CD14-positive monocyte (primary cell): ENCODE measurements at regions not wholly inside any gene's neighbourhood (a gene's known extent, or its start where the extent isn't known, plus 50 kb on each side); places are given as distances from the start of the nearest gene placed in this dataset.

Source experiments
- DNase-seq, 3 donors: peaks; one replicate each; pipeline ENCODE4 v3.0.0-alpha.2; 2011 to 2022
- H2AFZ ChIP-seq: 2 replicates; pipeline ENCODE4 v1.6.0; 2012; ENCODE audit warnings: mild to moderate bottlenecking, low read depth, low read length, inconsistent platforms; ENCODE audit not compliant: insufficient read depth, poor library complexity, severe bottlenecking
- H3K27ac ChIP-seq, 2 donors: 1 replicate in 1 of 2; 2 replicates in 1 of 2; pipeline ENCODE4 v1.5.1; 2012 to 2013; ENCODE audit warnings: low read length in 2 of 2, control low read depth in 1 of 2, inconsistent platforms in 1 of 2, low read depth in 1 of 2, mild to moderate bottlenecking in 1 of 2
- H3K27me3 ChIP-seq, 2 donors: one replicate each; pipeline versions ENCODE4 v1.6.0 to v1.6.1; 2011 to 2013; ENCODE audit warnings: low read length in 2 of 2; ENCODE audit not compliant: control insufficient read depth in 2 of 2, insufficient read depth in 2 of 2
- H3K36me3 ChIP-seq, 2 donors: replicated peaks in 1 of 2; 1 replicate in 1 of 2; 2 replicates in 1 of 2; pipeline versions ENCODE4 v1.5.1 to v1.6.1; 2012 to 2013; ENCODE audit warnings: low read length in 2 of 2, control low read depth in 1 of 2, inconsistent platforms in 1 of 2, mild to moderate bottlenecking in 1 of 2; ENCODE audit not compliant: insufficient read depth in 2 of 2, control insufficient read depth in 1 of 2
- H3K4me1 ChIP-seq, 2 donors: 1 replicate in 1 of 2; 2 replicates in 1 of 2; pipeline versions ENCODE4 v1.5.1 to v1.6.1; 2012 to 2013; ENCODE audit warnings: low read length in 2 of 2, control low read depth in 1 of 2, inconsistent platforms in 1 of 2, mild to moderate bottlenecking in 1 of 2, moderate library complexity in 1 of 2; ENCODE audit not compliant: insufficient read depth in 2 of 2, control insufficient read depth in 1 of 2
- H3K4me2 ChIP-seq: replicated peaks from 2 replicates; pipeline ENCODE3; 2012; ENCODE audit warnings: low read length, moderate library complexity, mild to moderate bottlenecking; ENCODE audit not compliant: poor library complexity, severe bottlenecking; ENCODE audit errors: extremely low read depth
- H3K4me3 ChIP-seq, 3 experiments: fragments of 200-600 bp in 1 of 3; sonication (generic) in 1 of 3; replicated peaks in 1 of 3; 1 replicate in 2 of 3; 2 replicates in 1 of 3; pipeline ENCODE4 v1.5.1; 2011 to 2013; ENCODE audit warnings: low read length in 3 of 3, mild to moderate bottlenecking in 3 of 3, control low read depth in 2 of 3, low read depth in 2 of 3, inconsistent platforms in 1 of 3, moderate library complexity in 1 of 3
- H3K79me2 ChIP-seq: 2 replicates; pipeline ENCODE4 v1.6.0; 2012; ENCODE audit warnings: mild to moderate bottlenecking, control low read depth, inconsistent platforms, low read length, moderate library complexity; ENCODE audit not compliant: insufficient read depth
- H3K9ac ChIP-seq: 2 replicates; pipeline ENCODE4 v1.6.0; 2017; ENCODE audit warnings: low read length, mild to moderate bottlenecking; ENCODE audit not compliant: insufficient read depth, poor library complexity, severe bottlenecking
- H3K9me3 ChIP-seq, 2 donors: replicated peaks in 1 of 2; 1 replicate in 1 of 2; 2 replicates in 1 of 2; pipeline versions ENCODE4 v1.5.1 to v1.6.1; 2012 to 2013; ENCODE audit warnings: low read length in 2 of 2, control low read depth in 1 of 2; ENCODE audit not compliant: control insufficient read depth in 1 of 2, insufficient read depth in 1 of 2
- H4K20me1 ChIP-seq: 2 replicates; pipeline ENCODE4 v1.6.0; 2012; ENCODE audit warnings: mild to moderate bottlenecking, low read length, control low read depth, moderate library complexity; ENCODE audit not compliant: insufficient read depth
- H3K27ac Mint-ChIP-seq, 7 donors: one replicate each; pipeline ENCODE4 v1.8.0; 2020; ENCODE audit warnings: mild to moderate bottlenecking in 7 of 7, mixed read lengths in 7 of 7, moderate library complexity in 6 of 7, inconsistent platforms in 2 of 7
- H3K27me3 Mint-ChIP-seq, 3 donors: one replicate each; pipeline ENCODE4 v1.8.0; 2021 to 2022; ENCODE audit warnings: low read depth in 3 of 3, mild to moderate bottlenecking in 3 of 3, mixed read lengths in 3 of 3, moderate library complexity in 3 of 3, inconsistent platforms in 1 of 3
- H3K36me3 Mint-ChIP-seq, 2 donors: one replicate each; pipeline ENCODE4 v1.8.0; 2020; ENCODE audit warnings: mixed read lengths in 2 of 2, inconsistent platforms in 1 of 2, mild to moderate bottlenecking in 1 of 2
- H3K4me1 Mint-ChIP-seq: one replicate; pipeline ENCODE4 v1.8.0; 2020; ENCODE audit warnings: mild to moderate bottlenecking, mixed read lengths
- H3K4me3 Mint-ChIP-seq, 2 donors: one replicate each; pipeline ENCODE4 v1.8.0; 2020; ENCODE audit warnings: mild to moderate bottlenecking in 2 of 2, mixed read lengths in 2 of 2, moderate library complexity in 1 of 2
- H3K9me3 Mint-ChIP-seq, 7 donors: one replicate each; pipeline ENCODE4 v1.8.0; 2020 to 2022; ENCODE audit warnings: mixed read lengths in 7 of 7, mild to moderate bottlenecking in 6 of 7, moderate library complexity in 6 of 7, inconsistent platforms in 2 of 7
- CTCF ChIP-seq: fragments of 200-600 bp; IDR thresholded peaks from one replicate; pipeline ENCODE4 v1.8.0; 2022; ENCODE audit warnings: antibody characterized with exemption, mild to moderate bottlenecking
- WGBS: methylation state at CpG from one replicate; pipeline ENCODE4 v1.1.5; 2013; ENCODE audit warnings: missing lambda C conversion rate; ENCODE audit not compliant: insufficient coverage; 5-methylcytosine and 5-hydroxymethylcytosine counted together
- intact Hi-C, 2 donors: fragments of 100-400 bp; cut with micrococcal nuclease; formaldehyde crosslinking; loops; one replicate each; pipeline versions ENCODE4 v1.15.0 to v1.15.1; 2023

- DNase-seq, result no peak
- WGBS, result no CpG with 5 or more reads among the region's 1 CpG
- H3K9me3 Mint-ChIP-seq, result peaks cover 0 to 5% (median 0%) of the 10 kb centered on the region in 7 donors
- no peaks in the 10 kb centered on the region for H4K20me1 ChIP-seq
- no peak overlapping the region for H3K4me3 Mint-ChIP-seq
- H3K4me3 ChIP-seq, result no peak overlapping the region
- intact Hi-C loops, result loop anchor here (10.0 kb wide), 2 partner anchors 49 to 59 kb away; no protein-coding TSS in a partner anchor
- no peak overlapping the region for H3K27ac ChIP-seq
- H3K36me3 ChIP-seq, result no peaks in the 10 kb centered on the region
- H3K4me1 ChIP-seq, result no peaks in the 10 kb centered on the region
- H3K9me3 ChIP-seq, result no peaks in the 10 kb centered on the region
- no peaks in the 10 kb centered on the region for H3K36me3 Mint-ChIP-seq
- H3K27ac Mint-ChIP-seq, result no peak overlapping the region
- no peak overlapping the region for H3K9ac ChIP-seq
- no peaks in the 10 kb centered on the region for H3K79me2 ChIP-seq
- H3K27me3 ChIP-seq, result no peaks in the 10 kb centered on the region
- H3K4me2 ChIP-seq, result no peak overlapping the region
- H3K4me1 Mint-ChIP-seq, result peaks cover 2% of the 10 kb centered on the region
- no peak for TF ChIP-seq CTCF
- H3K27me3 Mint-ChIP-seq, result peaks cover 0 to 4% (median 2%) of the 10 kb centered on the region in 3 donors
- no peak overlapping the region for H2AFZ ChIP-seq
These were observed 470.3 kb upstream of the JARID2 start for GRCh38 chr6:14775528-14775927.

GRCh38 chr6:14776307-14776706 lies 469.6 kb upstream of the JARID2 start:
- Histone ChIP-seq H3K36me3 (no peaks in the 10 kb centered on the region), H3K4me2 (no peak overlapping the region), H3K27ac (no peak overlapping the region), H3K9me3 (no peaks in the 10 kb centered on the region), H2AFZ (no peak overlapping the region), H3K79me2 (no peaks in the 10 kb centered on the region), H3K27me3 (no peaks in the 10 kb centered on the region), H3K9ac (no peak overlapping the region), H3K4me3 (no peak overlapping the region), H4K20me1 (no peaks in the 10 kb centered on the region), H3K4me1 (no peaks in the 10 kb centered on the region)
- TF ChIP-seq CTCF, result no peak
- H3K4me1 Mint-ChIP-seq, result peaks cover 2% of the 10 kb centered on the region
- DNase-seq, result no peak
- intact Hi-C loops, result loop anchor here (10.0 kb wide), 2 partner anchors 48 to 58 kb away; no protein-coding TSS in a partner anchor
- no peak overlapping the region for H3K27ac Mint-ChIP-seq
- H3K4me3 Mint-ChIP-seq, result no peak overlapping the region
- peaks cover 0 to 4% (median 2%) of the 10 kb centered on the region in 3 donors for H3K27me3 Mint-ChIP-seq
- WGBS, result no CpG with 5 or more reads among the region's 3 CpGs
- peaks cover 0 to 5% (median 0%) of the 10 kb centered on the region in 7 donors for H3K9me3 Mint-ChIP-seq
- no peaks in the 10 kb centered on the region for H3K36me3 Mint-ChIP-seq
